Sigmoid colon (tissue), 6 donors: ENCODE measurements at regions not wholly inside any gene's neighbourhood (a gene's known extent, or its start where the extent isn't known, plus 50 kb on each side); places are given as distances from the start of the nearest gene placed in this dataset.

ENCODE experiments used
- DNase-seq: peaks from one replicate; pipeline ENCODE4 v3.0.0-alpha.2; 2019
- H3K27ac ChIP-seq, 4 donors: fragments of 200-600 bp; sonication (generic); one replicate each; pipeline ENCODE4 v1.5.1; 2016 to 2019; ENCODE audit warnings: mild to moderate bottlenecking in 1 of 4
- H3K27me3 ChIP-seq, 3 donors: fragments of 200-600 bp; sonication (generic); one replicate each; pipeline ENCODE4 v1.5.1; 2019; ENCODE audit warnings: mild to moderate bottlenecking in 1 of 3
- H3K36me3 ChIP-seq, 4 donors: fragments of 200-600 bp; sonication (generic); one replicate each; pipeline ENCODE4 v1.5.1; 2016 to 2019
- H3K4me1 ChIP-seq, 4 donors: fragments of 200-600 bp; sonication (generic); one replicate each; pipeline ENCODE4 v1.5.1; 2017 to 2019
- H3K4me3 ChIP-seq, 4 donors: fragments of 200-600 bp; sonication (generic); one replicate each; pipeline ENCODE4 v1.5.1; 2017 to 2019; ENCODE audit warnings: mild to moderate bottlenecking in 2 of 4, moderate library complexity in 1 of 4
- H3K9me3 ChIP-seq, 4 donors: fragments of 200-600 bp in 3 of 4; sonication (generic) in 3 of 4; one replicate each; pipeline versions ENCODE4 v1.5.1 to v1.6.1; 2013 to 2019
- CTCF ChIP-seq, 4 experiments: fragments of 450-650 bp in 3 of 4; fragments of 200-600 bp in 1 of 4; IDR thresholded peaks; one replicate each; pipeline ENCODE4 v1.5.1; 2016 to 2019; ENCODE audit warnings: antibody characterized with exemption in 4 of 4, mild to moderate bottlenecking in 3 of 4, moderate library complexity in 2 of 4
- EP300 ChIP-seq, 4 donors: sonication (generic); formaldehyde crosslinking; IDR thresholded peaks; one replicate each; pipeline ENCODE4 v1.6.1; 2017; ENCODE audit warnings: antibody characterized with exemption in 4 of 4
- POLR2A ChIP-seq, 2 donors: fragments of 450-650 bp; IDR thresholded peaks; one replicate each; pipeline ENCODE4 v1.6.1; 2016; ENCODE audit warnings: antibody characterized with exemption in 2 of 2, mild to moderate bottlenecking in 2 of 2, moderate library complexity in 2 of 2
- POLR2AphosphoS5 ChIP-seq, 4 donors: sonication (generic); formaldehyde crosslinking; IDR thresholded peaks; one replicate each; pipeline ENCODE4 v1.6.1; 2017; ENCODE audit warnings: antibody characterized with exemption in 4 of 4
- WGBS, 2 donors: extraction: QIAGEN DNeasy Blood & Tissue Kit; methylation state at CpG; one replicate each; pipeline ENCODE4 v1.1.7; 2013; 5-methylcytosine and 5-hydroxymethylcytosine counted together
- intact Hi-C: fragments of 100-400 bp; cut with DNase I; formaldehyde crosslinking; loops from one replicate; pipeline ENCODE4 v1.15.1; 2023
- donor health status: healthy with polysubstance abuse.
- donor health status: healthy.

- 81 to 89% methylated on average over 4 of the region's 4 CpGs for WGBS, 2 donors
- H3K4me1 ChIP-seq, result peaks cover 0 to 21% (median 13%) of the 10 kb centered on the region in 4 donors
- intact Hi-C loops, result no loop called here
- no peak overlapping the region for H3K27ac ChIP-seq
- H3K9me3 ChIP-seq, result no peaks in the 10 kb centered on the region
- H3K36me3 ChIP-seq, result no peaks in the 10 kb centered on the region
- TF ChIP-seq CTCF (IDR thresholded peaks at IDR 0.05) (no peak), EP300 (IDR thresholded peaks at IDR 0.05) (no peak), POLR2AphosphoS5 (IDR thresholded peaks at IDR 0.05) (no peak), POLR2A (IDR thresholded peaks at IDR 0.05) (no peak)
- no peak for DNase-seq
- H3K27me3 ChIP-seq, result no peaks in the 10 kb centered on the region
- H3K4me3 ChIP-seq, result no peak overlapping the region
Observed at GRCh38 chr3:41037651-41038334, 161.5 kb upstream of the CTNNB1 start.

GRCh38 chr3:41040256-41040655 is 159.0 kb upstream of the CTNNB1 start:
- Histone ChIP-seq H3K27me3 (no peaks in the 10 kb centered on the region), H3K36me3 (no peaks in the 10 kb centered on the region), H3K4me1 (peaks cover 0 to 11% (median 4%) of the 10 kb centered on the region in 4 donors), H3K9me3 (no peaks in the 10 kb centered on the region), H3K4me3 (no peak overlapping the region), H3K27ac (no peak overlapping the region)
- TF ChIP-seq POLR2AphosphoS5 (IDR thresholded peaks at IDR 0.05) (no peak), EP300 (IDR thresholded peaks at IDR 0.05) (no peak), CTCF (IDR thresholded peaks at IDR 0.05) (no peak), POLR2A (IDR thresholded peaks at IDR 0.05) (no peak)
- intact Hi-C loops, result no loop called here
- DNase-seq, result no peak
- WGBS, 2 donors, result 81 to 91% methylated on average over 2 of the region's 2 CpGs

- intact Hi-C loops, result no loop called here
- 55 to 70% methylated on average over 4 of the region's 4 CpGs for WGBS, 2 donors
Observed at GRCh38 chr3:41041462-41041861, 157.8 kb upstream of the CTNNB1 start.

GRCh38 chr3:41041899-41042298 is 157.4 kb upstream of the CTNNB1 start:
- Histone ChIP-seq H3K36me3 (no peaks in the 10 kb centered on the region), H3K27me3 (no peaks in the 10 kb centered on the region), H3K9me3 (no peaks in the 10 kb centered on the region), H3K4me3 (no peak overlapping the region), H3K4me1 (peaks cover 0 to 6% (median 0%) of the 10 kb centered on the region in 4 donors), H3K27ac (no peak overlapping the region)
- 82 to 93% methylated on average over 1 of the region's 1 CpG for WGBS, 2 donors
- no peak for TF ChIP-seq POLR2AphosphoS5 (IDR thresholded peaks at IDR 0.05)
- no peak for TF ChIP-seq CTCF (IDR thresholded peaks at IDR 0.05)
- TF ChIP-seq POLR2A (IDR thresholded peaks at IDR 0.05), result no peak
- TF ChIP-seq EP300 (IDR thresholded peaks at IDR 0.05), result no peak
- intact Hi-C loops, result no loop called here
- no peak for DNase-seq

More at GRCh38 chr3:41041462-41041861, 157.8 kb upstream of the CTNNB1 start:
- Histone ChIP-seq H3K9me3 (no peaks in the 10 kb centered on the region), H3K4me3 (no peak overlapping the region), H3K27me3 (no peaks in the 10 kb centered on the region), H3K4me1 (peaks cover 0 to 6% (median 0%) of the 10 kb centered on the region in 4 donors), H3K36me3 (no peaks in the 10 kb centered on the region), H3K27ac (no peak overlapping the region)
- no peak for DNase-seq
- TF ChIP-seq CTCF (IDR thresholded peaks at IDR 0.05) (no peak), POLR2AphosphoS5 (IDR thresholded peaks at IDR 0.05) (no peak), EP300 (IDR thresholded peaks at IDR 0.05) (no peak), POLR2A (IDR thresholded peaks at IDR 0.05) (no peak)

GRCh38 chr3:41044523-41044922 is 154.8 kb upstream of the CTNNB1 start:
- WGBS, 2 donors, result 91 to 92% methylated on average over 5 of the region's 5 CpGs
- H3K27ac ChIP-seq, result no peak overlapping the region
- no peaks in the 10 kb centered on the region for H3K4me1 ChIP-seq
- H3K4me3 ChIP-seq, result no peak overlapping the region
- peaks cover 0 to 2% (median 0%) of the 10 kb centered on the region in 4 donors for H3K9me3 ChIP-seq
- DNase-seq, result no peak
- TF ChIP-seq POLR2A (IDR thresholded peaks at IDR 0.05), result no peak
- no peak for TF ChIP-seq CTCF (IDR thresholded peaks at IDR 0.05)
- TF ChIP-seq POLR2AphosphoS5 (IDR thresholded peaks at IDR 0.05), result no peak
- TF ChIP-seq EP300 (IDR thresholded peaks at IDR 0.05), result no peak
- intact Hi-C loops, result no loop called here
- H3K27me3 ChIP-seq, result no peaks in the 10 kb centered on the region
- no peaks in the 10 kb centered on the region for H3K36me3 ChIP-seq
